Neuronal stem cell (in vitro differentiated cells): ENCODE measurements at regions not wholly inside any gene's neighbourhood (a gene's known extent, or its start where the extent isn't known, plus 50 kb on each side); places are given as distances from the start of the nearest gene placed in this dataset.

Experiments used
- DNase-seq: peaks from one replicate; pipeline ENCODE4 v3.0.0-alpha.2; 2013; ENCODE audit warnings: low spot score
- H2AFZ ChIP-seq: one replicate; pipeline ENCODE4 v1.6.1; 2013; ENCODE audit warnings: mild to moderate bottlenecking, low read length, inconsistent platforms
- H2AK5ac ChIP-seq: 2 replicates; pipeline ENCODE4 v1.6.1; 2013; ENCODE audit warnings: low read depth, mild to moderate bottlenecking, inconsistent platforms, low read length, moderate library complexity, mixed read lengths
- H2BK120ac ChIP-seq: 2 replicates; pipeline ENCODE4 v1.6.1; 2013; ENCODE audit warnings: low read depth, mild to moderate bottlenecking, inconsistent platforms, low read length, moderate library complexity, mixed read lengths
- H2BK12ac ChIP-seq: one replicate; pipeline ENCODE4 v1.6.1; 2013; ENCODE audit warnings: low read length, inconsistent platforms
- H2BK15ac ChIP-seq: 2 replicates; pipeline ENCODE4 v1.6.1; 2013; ENCODE audit warnings: mild to moderate bottlenecking, low read length, inconsistent platforms, mixed read lengths
- H2BK5ac ChIP-seq: one replicate; pipeline ENCODE4 v1.6.1; 2013; ENCODE audit warnings: inconsistent platforms, mild to moderate bottlenecking, low read length, moderate library complexity
- H3K14ac ChIP-seq: one replicate; pipeline ENCODE4 v1.6.1; 2013; ENCODE audit warnings: low read length, inconsistent platforms
- H3K18ac ChIP-seq: 2 replicates; pipeline ENCODE4 v1.6.1; 2013; ENCODE audit warnings: low read length, inconsistent platforms
- H3K23ac ChIP-seq: 2 replicates; pipeline ENCODE4 v1.6.1; 2013; ENCODE audit warnings: low read depth, mild to moderate bottlenecking, mixed read lengths, low read length, inconsistent platforms; ENCODE audit not compliant: poor library complexity
- H3K27ac ChIP-seq: replicated peaks from 3 replicates; pipeline ENCODE4 v1.5.1; 2013; ENCODE audit warnings: low read length, inconsistent platforms
- H3K27me3 ChIP-seq, 3 experiments: 2 replicates each; pipeline ENCODE4 v1.6.1; 2013; ENCODE audit warnings: low read length in 3 of 3, mild to moderate bottlenecking in 2 of 3, inconsistent platforms in 1 of 3, low read depth in 1 of 3, mixed read lengths in 1 of 3, moderate library complexity in 1 of 3; ENCODE audit not compliant: control insufficient read depth in 3 of 3, insufficient read depth in 3 of 3
- H3K36me3 ChIP-seq, 2 donors: replicated peaks in 1 of 2; 2 replicates each; pipeline ENCODE4 v1.6.1; 2013; ENCODE audit warnings: low read length in 2 of 2; ENCODE audit not compliant: control insufficient read depth in 2 of 2, insufficient read depth in 2 of 2
- H3K4ac ChIP-seq: 2 replicates; pipeline ENCODE4 v1.6.1; 2013; ENCODE audit warnings: inconsistent platforms, mild to moderate bottlenecking, low read length, moderate library complexity
- H3K4me1 ChIP-seq, 2 donors: 1 replicate in 1 of 2; 2 replicates in 1 of 2; pipeline ENCODE4 v1.6.1; 2013; ENCODE audit warnings: low read length in 2 of 2, low read depth in 1 of 2; ENCODE audit not compliant: control insufficient read depth in 2 of 2, insufficient read depth in 1 of 2
- H3K4me2 ChIP-seq: one replicate; pipeline ENCODE4 v1.6.1; 2013; ENCODE audit warnings: mild to moderate bottlenecking, low read length, inconsistent platforms; ENCODE audit not compliant: insufficient read depth, poor library complexity, severe bottlenecking
- H3K4me3 ChIP-seq, 2 donors: 2 replicates each; pipeline ENCODE4 v1.5.1; 2013; ENCODE audit warnings: low read length in 2 of 2, mild to moderate bottlenecking in 2 of 2, inconsistent platforms in 1 of 2, moderate library complexity in 1 of 2
- H3K79me1 ChIP-seq: one replicate; pipeline ENCODE4 v1.6.1; 2013; ENCODE audit warnings: low read depth, mild to moderate bottlenecking, inconsistent platforms, low read length, moderate library complexity
- H3K9ac ChIP-seq: one replicate; pipeline ENCODE4 v1.6.1; 2013; ENCODE audit warnings: mild to moderate bottlenecking, low read depth, low read length, inconsistent platforms; ENCODE audit not compliant: poor library complexity
- H3K9me3 ChIP-seq, 2 donors: replicated peaks in 1 of 2; 2 replicates each; pipeline versions ENCODE3 to v1.6.1; 2013; ENCODE audit warnings: low read length in 2 of 2, mild to moderate bottlenecking in 2 of 2, inconsistent platforms in 1 of 2, low read depth in 1 of 2, mixed read lengths in 1 of 2, moderate library complexity in 1 of 2; ENCODE audit not compliant: control insufficient read depth in 2 of 2, insufficient read depth in 1 of 2
- H4K8ac ChIP-seq: one replicate; pipeline ENCODE4 v1.6.1; 2013; ENCODE audit warnings: low read depth, mild to moderate bottlenecking, inconsistent platforms, low read length, moderate library complexity
- H4K91ac ChIP-seq: one replicate; pipeline ENCODE4 v1.6.1; 2013; ENCODE audit warnings: low read length, low read depth, mild to moderate bottlenecking, inconsistent platforms; ENCODE audit not compliant: poor library complexity
- WGBS, 2 donors: extraction: QIAGEN DNeasy Blood & Tissue Kit; methylation state at CpG; one replicate each; pipeline ENCODE4 v1.1.7; 2013; ENCODE audit warnings: missing lambda C conversion rate in 2 of 2, mixed read lengths in 1 of 2; ENCODE audit not compliant: insufficient read length in 2 of 2, insufficient replicate concordance in 1 of 2; ENCODE audit errors: extremely low coverage in 2 of 2; 5-methylcytosine and 5-hydroxymethylcytosine counted together

- Histone ChIP-seq H3K79me1 (no peaks in the 10 kb centered on the region), H2BK120ac (no peak overlapping the region), H3K27ac (no peak overlapping the region), H4K8ac (no peak overlapping the region), H3K18ac (no peak overlapping the region), H3K4me1 (peaks cover 0 to 7% of the 10 kb centered on the region in 2 donors), H3K4me3 (no peak overlapping the region), H3K27me3 (no peaks in the 10 kb centered on the region), H2BK12ac (no peak overlapping the region), H2AK5ac (no peak overlapping the region), H3K14ac (no peak overlapping the region), H3K36me3 (no peaks in the 10 kb centered on the region), H2BK15ac (no peak overlapping the region), H3K4me2 (no peak overlapping the region), H3K4ac (no peak overlapping the region), H2AFZ (no peak overlapping the region), H3K9ac (no peak overlapping the region), H3K9me3 (no peaks in the 10 kb centered on the region), H2BK5ac (no peak overlapping the region), H4K91ac (no peak overlapping the region), H3K23ac (no peak overlapping the region)
- DNase-seq, result no peak
- WGBS, 2 donors, result no CpG with 5 or more reads among the region's 4 CpGs
These were observed 168.6 kb downstream of the SEMA6D start for GRCh38 chr15:47885920-47886319.

GRCh38 chr15:47887241-47887800, 170.0 kb downstream of the SEMA6D start:
- Histone ChIP-seq H3K9ac (no peak overlapping the region), H4K8ac (no peak overlapping the region), H3K27ac (no peak overlapping the region), H2AFZ (no peak overlapping the region), H3K36me3 (no peaks in the 10 kb centered on the region), H3K79me1 (no peaks in the 10 kb centered on the region), H3K4me1 (peaks cover 0 to 7% of the 10 kb centered on the region in 2 donors), H3K14ac (no peak overlapping the region), H3K4ac (no peak overlapping the region), H2BK5ac (no peak overlapping the region), H3K23ac (no peak overlapping the region), H2BK15ac (no peak overlapping the region), H3K4me2 (no peak overlapping the region), H3K9me3 (no peaks in the 10 kb centered on the region), H2AK5ac (no peak overlapping the region), H3K18ac (no peak overlapping the region), H2BK12ac (no peak overlapping the region), H2BK120ac (no peak overlapping the region), H3K4me3 (no peak overlapping the region), H4K91ac (no peak overlapping the region), H3K27me3 (no peaks in the 10 kb centered on the region)
- no peak for DNase-seq
- no CpG with 5 or more reads among the region's 5 CpGs for WGBS, 2 donors

GRCh38 chr15:47888385-47889100, 171.2 kb downstream of the SEMA6D start:
- Histone ChIP-seq H2BK12ac (no peak overlapping the region), H4K8ac (no peak overlapping the region), H3K4ac (no peak overlapping the region), H3K27me3 (no peaks in the 10 kb centered on the region), H2BK120ac (no peak overlapping the region), H3K4me3 (no peak overlapping the region), H3K27ac (no peak overlapping the region), H3K18ac (no peak overlapping the region), H3K4me1 (peaks cover 0 to 7% of the 10 kb centered on the region in 2 donors), H3K9me3 (no peaks in the 10 kb centered on the region), H3K36me3 (no peaks in the 10 kb centered on the region), H2BK5ac (no peak overlapping the region), H3K9ac (no peak overlapping the region), H2BK15ac (no peak overlapping the region), H3K14ac (no peak overlapping the region), H2AFZ (no peak overlapping the region), H3K79me1 (no peaks in the 10 kb centered on the region), H4K91ac (no peak overlapping the region), H3K23ac (no peak overlapping the region), H3K4me2 (no peak overlapping the region), H2AK5ac (no peak overlapping the region)
- DNase-seq, result no peak
- no CpG with 5 or more reads among the region's 2 CpGs for WGBS, 2 donors

GRCh38 chr15:47890397-47891150, 173.3 kb downstream of the SEMA6D start:
- no peak for DNase-seq
- no peak overlapping the region for H3K27ac ChIP-seq
- H4K91ac ChIP-seq, result no peak overlapping the region
- H3K4ac ChIP-seq, result no peak overlapping the region
- H2BK15ac ChIP-seq, result no peak overlapping the region
- no peak overlapping the region for H2BK5ac ChIP-seq
- H3K23ac ChIP-seq, result no peak overlapping the region
- no peaks in the 10 kb centered on the region for H3K79me1 ChIP-seq
- H2AFZ ChIP-seq, result no peak overlapping the region
- H3K9ac ChIP-seq, result no peak overlapping the region
- H3K18ac ChIP-seq, result no peak overlapping the region
- H3K14ac ChIP-seq, result no peak overlapping the region
- no peaks in the 10 kb centered on the region for H3K9me3 ChIP-seq
- H4K8ac ChIP-seq, result no peak overlapping the region
- no peak overlapping the region for H3K4me2 ChIP-seq
- no peak overlapping the region for H2BK12ac ChIP-seq
- H3K4me1 ChIP-seq, result peaks cover 0 to 7% of the 10 kb centered on the region in 2 donors
- H3K4me3 ChIP-seq, result no peak overlapping the region
- no peak overlapping the region for H2AK5ac ChIP-seq
- WGBS, 2 donors, result no CpG with 5 or more reads among the region's 3 CpGs
- no peak overlapping the region for H2BK120ac ChIP-seq
- no peaks in the 10 kb centered on the region for H3K27me3 ChIP-seq
- H3K36me3 ChIP-seq, result no peaks in the 10 kb centered on the region
